Urothelium cell line (cell line): ENCODE measurements at regions not wholly inside any gene's neighbourhood (a gene's known extent, or its start where the extent isn't known, plus 50 kb on each side); places are given as distances from the start of the nearest gene placed in this dataset.

Experiments used
- DNase-seq: peaks from one replicate; pipeline ENCODE4 v3.0.0; 2011; ENCODE audit warnings: low spot score, mixed read lengths
- FAIRE-seq: peaks from 2 replicates; lab custom pipeline; 2011; peaks lifted over from hg19 to GRCh38; lab: Jason Lieb, UNC

- DNase-seq (no peak), FAIRE-seq (no peak)
These were observed 114.8 kb downstream of the TBXT start for GRCh38 chr6:166052837-166053236.

DNA sequence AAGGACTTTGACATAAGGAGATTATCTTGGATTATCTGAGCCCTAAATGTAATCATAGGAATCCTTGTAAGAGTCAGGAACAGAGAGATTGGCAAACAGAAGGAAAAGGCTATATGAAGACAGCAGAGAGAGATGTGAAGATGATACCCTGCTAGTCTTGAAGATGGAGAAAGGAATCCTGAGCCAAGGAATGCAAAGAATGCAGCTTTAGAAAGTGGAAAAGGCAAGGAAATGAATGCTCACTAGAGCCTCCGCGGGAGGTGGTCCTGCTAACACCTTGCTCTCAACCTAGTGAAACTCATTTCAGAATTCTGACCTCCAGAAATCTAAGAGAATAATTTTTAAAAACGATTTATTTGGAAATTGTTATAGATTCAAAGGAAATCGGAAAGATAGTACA, 117.1 kb downstream of the TBXT start:
- no peak for FAIRE-seq
- DNase-seq: no peak

DNA sequence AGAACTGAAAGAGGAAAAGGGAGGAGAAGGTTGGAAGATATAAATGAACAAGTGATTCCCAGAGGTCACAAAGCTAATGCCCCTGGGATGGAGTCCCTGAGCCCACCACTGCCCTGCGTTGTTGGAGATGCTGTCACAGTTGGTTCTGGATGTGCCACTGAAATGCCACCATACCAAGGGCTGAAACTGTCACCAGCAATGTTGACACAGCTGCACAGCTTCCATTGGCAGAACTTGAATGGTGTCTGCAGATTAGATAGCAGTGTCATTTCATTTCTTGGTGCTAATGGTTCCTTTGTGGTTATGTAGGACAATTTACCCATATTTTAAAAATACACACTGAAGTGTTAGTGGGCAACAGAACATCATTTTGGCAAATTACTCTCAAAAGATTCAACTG, 120.7 kb downstream of the TBXT start:
- DNase-seq: no peak
- no peak for FAIRE-seq

DNA sequence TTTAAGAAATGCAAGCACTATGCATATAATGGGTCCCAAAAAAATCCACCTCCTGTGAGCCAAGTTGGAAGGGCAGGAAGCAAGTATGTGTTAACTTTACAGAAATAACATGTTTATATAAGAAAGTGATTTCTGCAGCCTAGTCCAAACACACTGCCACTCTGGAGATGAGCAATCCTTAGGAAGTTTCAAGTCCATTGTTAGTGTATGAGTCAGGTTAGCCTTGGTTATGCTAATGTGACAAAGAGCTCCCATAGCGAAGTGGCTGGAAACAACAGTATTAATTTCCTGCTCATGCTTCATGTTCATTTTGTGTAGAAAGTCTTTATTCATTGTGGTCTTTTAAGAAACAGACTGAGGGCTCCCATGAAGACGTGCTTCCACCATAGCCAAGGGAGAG, 121.4 kb downstream of the TBXT start:
- no peak for FAIRE-seq
- DNase-seq: peak; percentile 46

GRCh38 chr6:166045860-166046200, 121.8 kb downstream of the TBXT start:
- FAIRE-seq (no peak), DNase-seq (no peak)

GRCh38 chr6:166045173-166045859, 122.3 kb downstream of the TBXT start:
- DNase-seq: no peak
- no peak for FAIRE-seq

DNA sequence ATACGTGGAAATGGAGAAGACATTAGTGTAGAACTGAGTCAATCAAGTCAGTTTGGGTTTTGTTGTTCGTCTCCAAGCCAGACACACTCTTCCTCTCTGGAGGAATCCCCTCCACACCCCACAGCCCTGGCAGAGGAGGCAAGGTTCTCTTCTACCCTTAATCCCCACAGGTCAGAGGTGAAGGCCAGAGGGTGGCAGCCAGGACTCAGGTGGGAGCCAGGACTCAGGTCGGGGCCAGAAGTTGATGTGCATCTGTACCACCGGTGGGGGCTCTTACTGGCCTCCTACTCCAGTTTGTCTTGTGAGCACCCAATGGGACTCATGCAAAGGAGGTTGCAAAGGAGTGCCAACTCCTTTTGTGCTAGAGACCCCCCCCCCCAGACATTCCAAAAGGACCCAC, 126.4 kb downstream of the TBXT start:
- no peak for FAIRE-seq

GRCh38 chr6:166040292-166040691, 127.4 kb downstream of the TBXT start:
- no peak for FAIRE-seq
- DNase-seq: no peak

More for the DNA sequence above, 126.4 kb downstream of the TBXT start:
- DNase-seq: no peak

DNA sequence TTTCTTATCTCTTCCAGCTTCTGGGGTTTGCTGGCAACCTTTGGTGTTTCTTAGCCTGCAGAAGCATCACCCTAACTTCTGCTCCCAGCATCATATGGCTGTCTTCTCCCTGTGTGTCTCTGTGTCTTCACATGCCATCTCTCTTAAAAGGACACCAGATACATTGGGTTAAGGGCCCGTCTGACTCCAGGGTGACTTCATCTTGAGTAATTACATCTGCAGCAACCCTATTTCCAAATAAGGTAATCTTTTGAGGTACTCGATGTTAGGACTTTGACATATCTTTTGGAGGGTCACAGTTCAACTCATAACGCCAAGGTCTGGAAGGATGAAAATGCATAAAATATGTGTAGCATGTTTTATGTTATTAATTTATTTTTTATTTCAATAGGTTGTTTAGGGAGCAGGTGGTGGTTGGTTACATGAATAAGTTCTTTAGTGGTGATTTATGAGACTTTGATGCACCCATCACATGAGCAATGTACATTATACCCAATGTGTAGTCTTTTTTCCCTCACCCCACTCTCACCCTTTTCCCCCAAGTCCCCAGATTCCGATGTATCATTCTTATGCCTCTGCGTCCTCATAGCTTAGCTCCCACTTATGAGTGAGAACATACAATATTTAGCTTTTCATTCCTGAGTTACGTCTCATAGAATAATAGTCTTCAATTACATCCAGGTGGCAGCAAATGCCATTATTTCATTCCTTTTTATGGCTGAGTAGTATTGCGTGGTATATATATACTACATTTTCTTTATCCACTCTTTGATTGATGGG, 131.1 kb downstream of the TBXT start:
- no peak for DNase-seq
- FAIRE-seq: no peak

GRCh38 chr6:166032366-166033200, 135.1 kb downstream of the TBXT start:
- DNase-seq: peak; percentile 50
- FAIRE-seq: peak; percentile 68

DNA sequence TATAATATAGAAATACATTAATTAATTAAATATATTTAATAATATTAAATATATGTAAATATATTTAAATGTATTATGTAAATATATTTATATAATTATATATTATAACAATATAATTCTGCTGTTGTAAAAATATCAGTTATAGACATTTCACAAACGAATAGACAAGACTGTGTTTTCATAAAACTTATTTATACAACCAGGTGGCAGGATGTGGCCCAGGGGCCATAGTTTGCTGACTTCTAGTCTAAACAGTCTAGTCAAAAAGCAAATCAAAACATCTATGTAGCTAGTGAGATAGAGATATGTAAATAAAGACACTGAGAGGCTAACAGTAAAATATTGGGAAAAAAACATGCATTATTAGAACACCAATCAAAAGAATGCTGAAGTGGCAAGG, 136.4 kb downstream of the TBXT start:
- DNase-seq (no peak), FAIRE-seq (no peak)

DNA sequence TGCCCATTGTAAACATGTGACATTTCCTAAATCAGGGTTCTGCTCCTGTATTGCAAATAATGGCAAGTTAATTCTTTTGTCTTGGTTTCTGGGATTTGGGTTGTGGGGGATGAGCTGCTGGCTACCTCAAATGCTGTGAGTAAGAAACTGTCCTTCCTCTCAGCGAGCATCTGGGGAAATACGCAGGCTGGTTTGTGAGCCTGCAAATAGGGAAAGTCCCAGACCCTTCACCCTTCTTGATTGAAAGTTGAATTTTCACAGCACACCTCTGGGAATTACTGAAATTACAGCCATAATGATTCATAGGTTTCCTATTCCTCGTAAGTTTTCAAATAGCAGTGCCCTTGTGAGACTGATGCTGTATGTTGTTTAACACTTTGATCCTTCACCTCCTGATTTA, 138.1 kb downstream of the TBXT start:
- no peak for DNase-seq
- no peak for FAIRE-seq

DNA sequence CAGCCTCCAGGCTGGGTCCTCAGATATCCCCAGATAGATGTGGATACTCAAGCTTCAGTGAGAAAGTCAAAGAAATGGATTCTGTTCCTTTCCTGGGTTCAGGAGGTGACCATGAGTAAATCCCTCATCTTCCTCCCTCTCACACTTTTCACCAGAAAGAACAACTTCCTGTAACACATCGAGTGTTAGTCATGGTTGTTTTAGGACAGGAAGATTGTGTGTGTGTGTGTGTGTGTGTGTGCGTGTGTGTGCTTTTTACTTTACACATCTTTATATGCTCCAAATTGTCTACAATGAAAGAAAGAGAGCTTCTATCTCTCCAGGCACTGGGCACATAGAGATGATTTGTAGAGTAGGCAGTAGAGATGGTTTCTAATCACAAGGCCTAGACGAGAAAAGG, 139.9 kb downstream of the TBXT start:
- FAIRE-seq: no peak
- DNase-seq: no peak

DNA sequence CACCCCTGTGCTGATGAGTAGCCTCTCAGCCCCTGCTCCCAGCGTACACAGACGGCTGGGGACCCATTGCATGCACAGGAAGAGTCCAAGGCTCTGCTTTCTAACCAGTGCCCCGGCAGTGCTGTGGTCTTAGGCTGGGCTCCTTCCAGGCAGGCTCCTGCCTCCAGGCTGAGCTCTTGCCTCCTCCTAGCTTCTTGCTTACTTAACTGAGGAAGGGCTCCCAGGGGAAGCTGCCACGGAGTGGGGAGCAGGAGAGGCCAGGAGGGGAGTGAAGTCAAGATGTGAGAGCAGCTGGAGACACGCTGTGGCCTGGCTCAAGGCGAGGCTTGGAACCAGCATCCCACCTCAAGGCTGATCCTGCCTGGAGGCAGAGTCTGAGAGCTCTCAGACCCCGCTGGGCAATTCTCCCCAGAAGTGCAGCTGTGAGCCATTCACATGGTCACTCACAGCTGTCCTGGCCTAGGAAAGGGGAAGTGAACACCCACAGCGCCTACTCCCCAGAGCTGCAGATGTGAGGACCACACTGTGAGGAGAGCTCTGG, 141.0 kb downstream of the TBXT start:
- FAIRE-seq (no peak), DNase-seq (no peak)

GRCh38 chr6:166025149-166025898, 142.3 kb downstream of the TBXT start:
- DNase-seq (peak; percentile 31), FAIRE-seq (no peak)

DNA sequence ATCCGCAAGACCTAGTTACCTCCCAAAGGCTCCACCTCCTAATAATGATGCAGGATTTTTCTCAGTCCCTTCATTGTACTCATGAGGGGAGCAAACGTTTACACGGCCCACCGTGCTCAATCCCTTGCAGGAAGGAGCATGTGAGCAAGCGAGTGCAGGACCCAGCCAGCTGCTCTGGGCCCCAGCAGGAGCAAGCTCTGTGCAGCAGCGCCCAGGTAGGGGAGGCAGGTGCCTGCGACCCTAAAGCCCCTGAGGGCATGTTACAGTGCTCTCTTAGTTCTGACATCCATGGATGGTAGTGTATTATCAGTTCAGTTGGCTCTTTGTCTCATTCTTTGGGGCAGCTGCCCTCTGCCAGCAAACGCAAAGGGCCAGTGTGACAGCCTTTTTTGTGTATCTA, 143.4 kb downstream of the TBXT start:
- no peak for DNase-seq
- no peak for FAIRE-seq

DNA sequence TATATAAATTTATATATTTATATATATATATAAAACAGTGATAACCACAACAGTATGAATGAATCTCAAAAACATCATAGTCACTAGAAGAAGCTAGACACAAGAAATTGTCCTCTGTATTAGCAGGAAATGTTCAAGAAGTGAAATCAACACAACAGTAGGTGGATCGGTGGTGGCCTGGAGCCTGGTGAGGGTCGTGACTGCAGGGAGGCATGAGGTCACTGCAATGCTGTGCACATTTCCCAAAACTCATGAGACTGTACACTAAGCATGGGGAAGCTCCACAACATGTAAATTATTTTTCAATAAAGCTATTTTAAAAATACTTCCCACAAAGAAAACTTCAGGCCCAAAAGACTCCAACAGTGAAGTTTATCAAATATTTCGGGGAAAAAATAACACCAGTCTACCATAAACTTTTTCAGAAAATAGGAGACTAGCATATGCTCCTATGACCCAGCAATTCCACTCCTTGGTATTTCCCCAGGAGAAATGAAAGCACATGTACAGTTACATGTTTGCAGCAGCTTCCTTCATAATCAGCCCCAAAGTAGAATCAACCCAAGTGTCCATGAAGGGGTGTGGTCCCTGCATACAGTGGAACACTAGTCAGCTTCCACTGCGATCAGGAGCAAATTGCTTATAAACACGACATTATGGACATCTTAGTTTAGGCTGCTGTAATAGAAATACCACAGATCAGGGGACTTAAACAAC, 144.2 kb downstream of the TBXT start:
- FAIRE-seq (no peak), DNase-seq (no peak)

DNA sequence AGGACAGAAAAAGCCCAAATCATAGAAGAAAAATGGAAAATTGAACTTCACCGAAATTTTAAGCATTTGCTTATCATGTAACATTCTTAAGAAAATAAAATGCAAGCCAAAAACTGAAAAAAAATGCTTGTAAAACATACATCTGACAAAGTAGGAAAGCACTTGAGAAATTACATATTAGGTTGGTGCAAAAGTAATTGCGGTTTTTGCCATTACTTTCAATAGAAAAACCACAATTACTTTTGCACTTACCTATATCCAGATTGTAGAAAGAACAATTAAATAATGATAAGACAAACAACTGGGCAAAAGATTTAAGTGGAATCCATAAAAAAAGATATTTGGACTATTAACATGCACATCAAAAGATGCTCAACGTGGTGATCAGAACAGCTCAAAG, 146.2 kb downstream of the TBXT start:
- FAIRE-seq (no peak), DNase-seq (no peak)

DNA sequence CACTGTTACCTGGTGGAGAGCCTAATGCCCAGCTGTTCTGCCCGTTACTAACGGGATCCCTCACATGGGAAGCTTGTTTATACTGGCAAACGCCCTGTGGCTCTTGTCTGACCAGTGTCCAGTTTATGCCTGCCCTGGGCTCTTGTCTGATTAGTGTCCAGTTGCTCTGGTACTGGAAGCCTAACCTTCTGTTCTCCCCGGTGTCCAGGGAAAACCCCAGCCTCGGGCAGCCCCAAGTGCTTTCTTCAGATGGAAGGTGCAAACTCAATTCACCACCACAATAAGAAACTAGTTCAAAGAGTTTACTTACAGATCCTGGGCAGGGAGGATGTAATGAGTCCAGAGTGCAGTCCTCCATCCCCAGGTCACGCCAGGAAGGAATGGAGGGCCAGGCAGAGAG, 148.4 kb downstream of the TBXT start:
- FAIRE-seq: no peak
- no peak for DNase-seq

GRCh38 chr6:166017032-166017635, 150.5 kb downstream of the TBXT start:
- FAIRE-seq (no peak), DNase-seq (no peak)
